SK-N-SH (cell line): ENCODE measurements at regions not wholly inside any gene's neighbourhood (a gene's known extent, or its start where the extent isn't known, plus 50 kb on each side); places are given as distances from the start of the nearest gene placed in this dataset.

Experiments used
- GATA2 ChIP-seq: sonication (generic); formaldehyde crosslinking; IDR thresholded peaks from 2 replicates; pipeline ENCODE4 v1.5.0; 2020; ENCODE audit warnings: mild to moderate bottlenecking, missing genetic modification reagents
- RAD21 ChIP-seq: IDR thresholded peaks from 2 replicates; pipeline ENCODE4 v1.6.1; 2012; ENCODE audit warnings: mild to moderate bottlenecking, low read length
- RXRA ChIP-seq: IDR thresholded peaks from 2 replicates; pipeline ENCODE4 v1.4.0; 2012; ENCODE audit warnings: low read depth, mild to moderate bottlenecking, borderline replicate concordance

GRCh38 chr7:106369352-106369751 lies 84.6 kb upstream of the NAMPT start:
- TF ChIP-seq RXRA (no peak), GATA2 (CRISPR knock-in tag) (no peak), RAD21 (no peak)
